Ovary (tissue), 7 donors: ENCODE measurements at regions not wholly inside any gene's neighbourhood (a gene's known extent, or its start where the extent isn't known, plus 50 kb on each side); places are given as distances from the start of the nearest gene placed in this dataset.

ENCODE experiments used
- DNase-seq, 5 donors: peaks; one replicate each; pipeline ENCODE4 v3.0.0-alpha.2; 2019 to 2020
- H3K27ac ChIP-seq, 2 donors: fragments of 200-600 bp; one replicate each; pipeline versions ENCODE4 v1.5.1 to v1.8.0; 2019 to 2022
- H3K27me3 ChIP-seq: fragments of 200-600 bp; one replicate; pipeline ENCODE4 v1.8.0; 2022
- H3K36me3 ChIP-seq: fragments of 200-600 bp; sonication (generic); one replicate; pipeline ENCODE4 v1.5.1; 2019
- H3K4me1 ChIP-seq: one replicate; pipeline ENCODE4 v1.8.1; 2013; ENCODE audit warnings: mild to moderate bottlenecking, moderate library complexity; ENCODE audit not compliant: insufficient read depth
- H3K4me3 ChIP-seq: fragments of 200-600 bp; sonication (generic); one replicate; pipeline ENCODE4 v1.5.1; 2017
- H3K9me3 ChIP-seq, 2 donors: fragments of 200-600 bp in 1 of 2; sonication (generic) in 1 of 2; one replicate each; pipeline versions ENCODE4 v1.5.1 to v1.8.1; 2013 to 2019; ENCODE audit warnings: mild to moderate bottlenecking in 1 of 2, moderate library complexity in 1 of 2
- EP300 ChIP-seq: sonication (generic); formaldehyde crosslinking; IDR thresholded peaks from one replicate; pipeline ENCODE4 v1.6.1; 2017; ENCODE audit warnings: antibody characterized with exemption
- POLR2A ChIP-seq: fragments of 450-650 bp; IDR thresholded peaks from one replicate; pipeline ENCODE4 v1.6.1; 2017; ENCODE audit warnings: antibody characterized with exemption, mild to moderate bottlenecking, moderate library complexity
- WGBS, 3 donors: extraction: QIAGEN DNeasy Blood & Tissue Kit in 1 of 3; methylation state at CpG; one replicate each; pipeline versions ENCODE4 v1.1.5 to v1.1.7; 2013 to 2017; 5-methylcytosine and 5-hydroxymethylcytosine counted together
- intact Hi-C, 4 donors: fragments of 100-400 bp; cut with DNase I; formaldehyde crosslinking; loops; one replicate each; pipeline versions ENCODE4 v1.11.0 to v1.15.1; 2022 to 2023
- TF ChIP-seq, protein P1 (sequence below), 3 donors: fragments of 450-650 bp in 2 of 3; fragments of 200-600 bp in 1 of 3; IDR thresholded peaks; one replicate each; pipeline versions ENCODE4 v1.5.1 to v1.8.0; 2016 to 2022; ENCODE audit warnings: antibody characterized with exemption in 3 of 3, mild to moderate bottlenecking in 1 of 3
- donor health status: DM: no; HTN: no; CAD: no; lungs with moderate emphysema.
- donor health status: DM: no; HTN: no; CAD: no.
- donor health status: Bipolar disorder and iron deficiency.
- donor health status: DM: no; HTN: no; CAD: no.
- donor health status: DM: yes; HTN: yes; CAD: no.

DNA sequence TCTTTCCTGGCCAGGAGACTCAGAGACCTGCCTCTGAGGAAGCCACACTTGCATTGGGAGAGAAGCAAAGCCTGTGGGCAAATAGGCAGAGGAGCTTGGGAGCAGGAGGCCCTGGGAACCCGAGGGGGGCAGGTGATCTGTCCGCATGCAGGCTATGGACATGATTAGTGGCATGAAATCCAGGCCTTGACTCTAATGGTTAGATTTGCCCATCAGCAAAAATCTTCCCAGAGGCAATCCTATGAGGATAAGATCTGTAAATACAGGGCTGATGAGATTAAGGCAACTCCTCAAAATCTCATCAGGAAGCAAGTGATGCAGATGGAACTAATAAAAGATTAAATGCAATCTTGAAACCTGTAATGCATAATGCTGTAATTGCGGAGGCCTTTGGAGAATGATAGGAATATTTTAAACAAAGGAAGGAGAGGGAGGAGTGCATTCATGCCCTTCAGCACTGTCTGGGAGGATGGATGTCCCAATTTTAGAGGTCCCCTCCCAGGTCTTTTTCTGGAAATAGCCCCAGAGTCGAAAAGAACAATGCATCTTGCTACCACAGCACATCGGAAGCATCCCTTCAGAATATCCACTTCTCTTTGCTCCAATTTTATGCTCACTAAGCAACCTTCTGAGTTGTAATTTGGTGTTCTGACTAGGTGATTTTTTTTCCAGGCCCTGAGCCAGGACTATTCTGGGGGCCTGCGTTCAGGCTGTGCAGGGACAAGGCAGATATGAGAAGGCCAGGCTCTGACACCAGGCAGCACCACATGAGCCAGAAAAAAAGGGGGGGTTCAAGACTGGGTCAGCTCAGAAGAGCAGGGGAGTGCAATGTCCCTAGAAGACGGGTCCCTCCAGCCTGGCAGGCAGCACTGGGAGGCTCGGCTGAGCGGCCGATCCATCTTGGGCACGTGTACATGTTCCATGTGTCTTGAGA lies 66.5 kb downstream of the MED10 start:
- WGBS, 3 donors = 65 to 75% (median 70%) methylated on average over 11 of the region's 11 CpGs
- Histone ChIP-seq H3K4me1 (no peaks in the 10 kb centered on the region), H3K36me3 (no peaks in the 10 kb centered on the region), H3K4me3 (no peak overlapping the region), H3K9me3 (no peaks in the 10 kb centered on the region), H3K27me3 (no peaks in the 10 kb centered on the region), H3K27ac (no peak overlapping the region)
- intact Hi-C loops = no loop called here
- DNase-seq = no peak
- no peak for TF ChIP-seq EP300
- TF ChIP-seq, protein P1, sequence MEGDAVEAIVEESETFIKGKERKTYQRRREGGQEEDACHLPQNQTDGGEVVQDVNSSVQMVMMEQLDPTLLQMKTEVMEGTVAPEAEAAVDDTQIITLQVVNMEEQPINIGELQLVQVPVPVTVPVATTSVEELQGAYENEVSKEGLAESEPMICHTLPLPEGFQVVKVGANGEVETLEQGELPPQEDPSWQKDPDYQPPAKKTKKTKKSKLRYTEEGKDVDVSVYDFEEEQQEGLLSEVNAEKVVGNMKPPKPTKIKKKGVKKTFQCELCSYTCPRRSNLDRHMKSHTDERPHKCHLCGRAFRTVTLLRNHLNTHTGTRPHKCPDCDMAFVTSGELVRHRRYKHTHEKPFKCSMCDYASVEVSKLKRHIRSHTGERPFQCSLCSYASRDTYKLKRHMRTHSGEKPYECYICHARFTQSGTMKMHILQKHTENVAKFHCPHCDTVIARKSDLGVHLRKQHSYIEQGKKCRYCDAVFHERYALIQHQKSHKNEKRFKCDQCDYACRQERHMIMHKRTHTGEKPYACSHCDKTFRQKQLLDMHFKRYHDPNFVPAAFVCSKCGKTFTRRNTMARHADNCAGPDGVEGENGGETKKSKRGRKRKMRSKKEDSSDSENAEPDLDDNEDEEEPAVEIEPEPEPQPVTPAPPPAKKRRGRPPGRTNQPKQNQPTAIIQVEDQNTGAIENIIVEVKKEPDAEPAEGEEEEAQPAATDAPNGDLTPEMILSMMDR (IDR thresholded peaks at IDR 0.05) = no peak
- no peak for TF ChIP-seq POLR2A

DNA sequence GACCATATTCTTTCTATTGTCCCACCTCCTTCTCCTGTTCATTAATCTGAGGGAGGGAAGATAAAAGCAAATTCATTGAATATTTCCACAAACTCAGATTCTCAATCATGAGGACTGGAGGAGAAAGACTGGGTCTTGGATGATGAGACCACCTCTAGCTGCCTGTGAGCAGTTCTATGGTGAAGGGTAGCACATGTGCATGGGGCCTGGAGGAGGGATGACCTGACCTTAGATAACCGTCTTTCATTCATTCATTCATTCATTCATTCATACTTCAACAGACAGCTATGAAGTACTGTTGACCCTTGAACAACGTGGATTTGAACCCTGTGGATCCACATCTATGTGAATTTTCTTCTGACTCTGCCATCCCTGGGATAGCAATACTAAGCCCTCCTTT lies 68.4 kb downstream of the MED10 start:
- Histone ChIP-seq H3K27ac (no peak overlapping the region), H3K4me3 (no peak overlapping the region), H3K4me1 (no peaks in the 10 kb centered on the region), H3K9me3 (no peaks in the 10 kb centered on the region), H3K27me3 (no peaks in the 10 kb centered on the region), H3K36me3 (no peaks in the 10 kb centered on the region)
- intact Hi-C loops = no loop called here
- 51 to 72% (median 58%) methylated on average over 2 of the region's 2 CpGs for WGBS, 3 donors
- TF ChIP-seq EP300 = no peak
- no peak for TF ChIP-seq POLR2A
- TF ChIP-seq, protein P1 (IDR thresholded peaks at IDR 0.05) = no peak
- no peak for DNase-seq

DNA sequence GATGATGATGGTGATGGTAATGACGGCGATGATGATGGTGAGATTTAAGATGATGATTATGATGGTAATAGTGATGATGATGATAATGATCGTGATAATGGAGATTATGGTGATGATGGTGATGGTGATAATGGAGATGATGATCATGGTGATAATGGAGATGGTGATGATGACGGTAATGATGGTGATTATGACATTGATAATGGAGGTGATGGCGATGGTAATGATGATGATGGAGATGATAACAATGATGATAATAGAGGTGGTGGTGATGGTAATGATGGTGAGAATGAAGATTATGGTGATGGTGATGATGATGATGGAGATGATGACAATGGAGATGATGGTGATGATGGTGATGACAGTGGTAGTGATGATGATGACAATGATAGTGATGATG lies 69.7 kb downstream of the MED10 start:
- TF ChIP-seq EP300 (no peak), POLR2A (no peak)
- TF ChIP-seq, protein P1 (IDR thresholded peaks at IDR 0.05) = no peak
- no peak overlapping the region for H3K4me3 ChIP-seq
- no peaks in the 10 kb centered on the region for H3K9me3 ChIP-seq
- H3K4me1 ChIP-seq = no peaks in the 10 kb centered on the region
- WGBS, 3 donors = 89 to 91% (median 90%) methylated on average over 5 of the region's 5 CpGs
- no peak for DNase-seq
- no peaks in the 10 kb centered on the region for H3K36me3 ChIP-seq
- intact Hi-C loops = no loop called here
- H3K27ac ChIP-seq = no peak overlapping the region
- H3K27me3 ChIP-seq = no peaks in the 10 kb centered on the region

DNA sequence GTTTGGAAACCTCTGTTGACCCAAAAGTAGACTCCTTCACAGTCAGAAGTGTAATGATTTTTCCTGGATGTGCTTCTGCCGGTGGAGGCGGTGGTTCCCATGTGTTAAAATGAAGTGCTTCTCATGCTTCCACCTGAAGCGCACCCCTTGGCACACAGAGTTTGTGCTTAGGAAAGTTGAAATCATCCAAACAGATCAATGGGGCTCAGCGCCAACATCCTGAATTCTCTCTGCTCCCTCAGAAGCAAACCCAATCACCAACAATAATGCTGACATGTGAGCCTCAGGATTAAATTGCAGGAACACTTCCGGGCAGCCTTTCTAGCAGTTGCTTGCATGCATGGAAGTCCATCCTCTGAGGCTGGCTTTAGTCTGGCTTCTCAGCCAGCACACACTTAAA lies 71.0 kb downstream of the MED10 start:
- no peak for DNase-seq
- Histone ChIP-seq H3K4me3 (no peak overlapping the region), H3K36me3 (no peaks in the 10 kb centered on the region), H3K4me1 (no peaks in the 10 kb centered on the region), H3K9me3 (no peaks in the 10 kb centered on the region), H3K27me3 (no peaks in the 10 kb centered on the region), H3K27ac (no peak overlapping the region)
- 27 to 31% (median 31%) methylated on average over 5 of the region's 5 CpGs for WGBS, 3 donors
- TF ChIP-seq POLR2A (no peak), EP300 (no peak)
- TF ChIP-seq, protein P1 (IDR thresholded peaks at IDR 0.05) = no peak
- intact Hi-C loops = no loop called here
